ENCODE measurements at regions not wholly inside any gene's neighbourhood (a gene's known extent, or its start where the extent isn't known, plus 50 kb on each side); places are given as distances from the start of the nearest gene placed in this dataset.
"Not testable (repeated sequence)": the region's sequence is repeated elsewhere in the genome, so short reads cannot be mapped to it uniquely, and the experiment has no call there.

DNA sequence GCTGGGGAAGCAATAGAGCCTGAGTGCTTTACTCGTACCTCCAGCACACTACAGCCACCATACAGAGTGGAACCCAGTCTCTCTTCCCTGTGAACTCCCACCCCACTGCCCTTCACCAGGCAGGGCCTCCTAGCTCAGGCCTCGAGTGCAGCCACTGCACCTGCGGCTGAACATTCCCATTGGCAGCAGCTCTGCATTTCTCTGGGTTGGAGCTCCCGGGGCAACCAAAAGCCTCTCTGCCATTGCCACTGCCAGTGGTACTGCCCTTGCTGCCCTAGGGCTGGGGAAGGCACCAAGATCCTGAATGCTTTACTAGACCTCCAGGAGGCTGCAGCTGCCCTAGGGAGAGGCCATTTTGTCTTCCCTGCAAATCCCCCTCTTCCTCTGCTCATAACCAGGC, 266.8 kb downstream of the TDRD3 start:
- DNase-seq = no peak

DNA sequence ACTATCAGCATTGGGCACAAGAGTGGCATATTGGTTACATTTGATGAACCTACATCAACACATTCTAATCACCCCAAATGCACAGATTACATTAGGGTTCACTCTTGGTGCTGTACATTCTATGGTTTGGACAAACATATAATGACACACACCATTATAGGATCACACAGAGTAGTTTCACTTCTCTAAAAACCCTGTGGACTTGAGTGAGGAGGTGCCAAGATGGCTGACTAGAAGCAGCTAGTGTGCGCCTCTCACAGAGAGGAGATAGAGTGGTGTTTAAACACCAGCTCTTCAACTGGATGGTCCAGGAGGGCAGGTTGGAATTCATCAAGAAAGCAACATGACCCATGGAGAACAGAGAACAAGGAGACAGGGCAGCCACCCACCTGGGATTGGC, 265.6 kb downstream of the TDRD3 start:
- no peak for DNase-seq

DNA sequence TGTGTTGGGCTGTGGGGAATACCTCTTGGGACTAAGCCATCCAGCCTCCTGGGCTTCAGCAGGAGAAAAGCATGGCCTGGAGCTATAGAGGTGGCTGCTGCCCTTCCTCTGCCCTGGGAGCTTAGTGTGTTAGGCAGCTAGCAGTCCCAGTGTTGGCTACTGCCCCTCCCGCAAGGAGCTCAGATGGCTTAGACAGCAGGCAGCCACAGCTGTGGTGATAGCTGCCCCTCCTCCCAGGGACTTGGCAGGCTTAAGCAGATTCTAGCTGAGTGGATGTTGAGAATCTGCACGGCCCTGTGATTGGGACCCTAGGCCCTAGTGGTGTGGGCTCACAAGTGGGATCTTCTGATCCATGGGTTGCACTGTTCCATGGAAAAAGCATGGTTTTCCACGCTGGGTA, 264.5 kb downstream of the TDRD3 start:
- peak; percentile 5 for DNase-seq

DNA sequence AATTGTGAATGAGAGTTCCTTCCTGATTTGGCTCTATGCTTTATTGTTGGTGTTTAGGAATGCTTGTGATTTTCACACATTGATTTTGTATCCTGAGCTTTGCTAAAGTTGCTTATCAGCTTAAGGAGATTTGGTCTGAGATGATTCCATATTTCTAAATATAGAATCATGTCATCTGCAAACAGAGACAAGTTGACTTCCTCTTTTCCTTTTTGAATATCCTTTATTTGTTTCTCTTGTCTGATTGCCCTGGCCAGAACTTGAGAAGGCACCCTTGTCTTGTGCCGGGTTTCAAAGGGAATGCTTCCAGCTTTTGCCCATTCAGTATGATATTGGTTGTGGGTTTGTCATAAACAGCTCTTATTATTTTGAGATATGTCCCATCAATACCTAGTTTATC, 260.6 kb downstream of the TDRD3 start:
- DNase-seq = not testable (repeated sequence)

DNA sequence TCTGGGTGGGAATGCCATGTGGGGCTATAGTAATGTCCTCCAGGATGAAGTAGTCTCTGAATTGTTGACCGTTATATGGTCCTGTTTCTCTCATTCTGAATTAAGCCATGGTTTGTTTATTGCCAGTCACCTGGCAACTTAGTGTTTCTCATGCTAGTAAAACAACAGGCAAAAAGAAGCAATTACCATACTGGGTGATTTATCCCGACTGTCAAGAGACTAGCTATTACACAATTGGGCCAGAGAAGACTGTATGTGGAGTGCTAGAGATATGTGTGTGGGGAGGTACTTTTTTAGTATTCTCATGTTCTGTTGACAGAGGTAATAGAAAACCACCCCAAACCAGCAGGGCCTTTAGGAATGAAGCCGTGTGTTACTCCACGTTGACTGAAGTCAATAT, 258.2 kb downstream of the TDRD3 start:
- no peak for DNase-seq

GRCh38 chr13:60654415-60654814, 257.4 kb downstream of the TDRD3 start:
- DNase-seq = no peak

GRCh38 chr13:60647547-60647946, 250.5 kb downstream of the TDRD3 start:
- no peak for DNase-seq

GRCh38 chr13:60646620-60647019, 249.6 kb downstream of the TDRD3 start:
- DNase-seq = no peak

DNA sequence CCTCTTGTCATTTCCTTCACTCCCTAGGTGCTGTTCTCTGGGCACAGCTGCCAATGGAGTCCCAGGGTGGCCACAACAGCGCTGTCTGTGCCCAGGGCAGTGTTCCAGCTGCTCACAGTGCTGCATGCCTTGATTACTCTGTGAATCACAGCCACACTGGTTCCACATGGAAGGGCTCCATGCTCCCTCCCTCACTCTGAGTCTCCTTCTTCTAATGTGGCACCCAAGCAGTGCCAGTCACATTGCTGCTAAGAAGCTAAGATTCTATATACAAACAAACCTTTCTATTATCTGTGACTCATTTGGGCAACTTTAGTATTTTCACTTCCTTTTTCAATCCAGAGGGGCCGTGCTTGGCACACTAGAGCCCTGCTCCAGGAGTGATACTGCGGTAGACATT, 248.7 kb downstream of the TDRD3 start:
- no peak for DNase-seq

GRCh38 chr13:60642552-60642951, 245.5 kb downstream of the TDRD3 start:
- no peak for DNase-seq

DNA sequence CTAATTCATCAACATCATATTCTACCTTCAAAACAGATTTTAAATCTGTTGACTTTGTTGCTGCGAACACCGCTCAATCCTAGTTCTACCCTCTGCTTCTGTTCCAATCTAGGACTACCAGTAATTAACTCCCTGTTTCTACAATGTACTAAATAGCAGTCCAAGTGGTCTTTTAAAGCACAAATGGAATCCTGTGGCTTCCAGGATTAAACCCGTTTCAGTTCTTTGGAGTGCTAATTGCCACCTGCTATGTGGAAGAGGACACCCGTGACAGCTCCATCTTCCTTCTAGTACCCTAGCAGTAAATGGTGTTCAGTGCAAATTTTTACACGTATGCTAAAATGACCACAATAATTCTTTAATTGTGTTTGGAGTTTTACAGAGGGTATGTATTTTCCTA, 232.1 kb downstream of the TDRD3 start:
- no peak for DNase-seq

GRCh38 chr13:60627071-60627686, 230.2 kb downstream of the TDRD3 start:
- peak; percentile 79 for DNase-seq
